GM23248 (cell line): ENCODE measurements at regions not wholly inside any gene's neighbourhood (a gene's known extent, or its start where the extent isn't known, plus 50 kb on each side); places are given as distances from the start of the nearest gene placed in this dataset.

Experiments used
- DNase-seq: peaks from one replicate; pipeline ENCODE4 v3.0.0-alpha.2; 2015
- H2AFZ ChIP-seq: fragments of 200-600 bp; sonication (generic); 2 replicates; pipeline ENCODE4 v1.6.1; 2016; ENCODE audit warnings: antibody characterized with exemption
- H3F3A ChIP-seq: fragments of 200-600 bp; sonication (generic); 2 replicates; pipeline ENCODE4 v1.6.1; 2016; ENCODE audit warnings: mild to moderate bottlenecking, antibody characterized with exemption, mixed run types; ENCODE audit not compliant: insufficient read depth
- H3K27ac ChIP-seq: fragments of 200-600 bp; sonication (generic); 2 replicates; pipeline ENCODE4 v1.5.1; 2016; ENCODE audit warnings: mild to moderate bottlenecking
- H3K27me3 ChIP-seq: fragments of 200-600 bp; sonication (generic); replicated peaks from 2 replicates; pipeline ENCODE4 v1.6.1; 2016; ENCODE audit warnings: mild to moderate bottlenecking; ENCODE audit not compliant: insufficient read depth
- H3K36me3 ChIP-seq: fragments of 200-600 bp; sonication (generic); 2 replicates; pipeline ENCODE4 v1.6.1; 2016; ENCODE audit warnings: low read depth, mild to moderate bottlenecking
- H3K4me1 ChIP-seq: fragments of 200-600 bp; sonication (generic); 2 replicates; pipeline ENCODE4 v1.6.1; 2016; ENCODE audit warnings: mild to moderate bottlenecking; ENCODE audit not compliant: insufficient read depth
- H3K4me2 ChIP-seq: fragments of 200-600 bp; sonication (generic); one replicate; pipeline ENCODE4 v1.6.1; 2016; ENCODE audit warnings: mild to moderate bottlenecking; ENCODE audit not compliant: unreplicated experiment
- H3K4me3 ChIP-seq: fragments of 200-600 bp; sonication (generic); 2 replicates; pipeline ENCODE4 v1.5.1; 2016; ENCODE audit warnings: mild to moderate bottlenecking
- H3K79me2 ChIP-seq: fragments of 200-600 bp; sonication (generic); 2 replicates; pipeline ENCODE4 v1.6.1; 2016; ENCODE audit warnings: mild to moderate bottlenecking; ENCODE audit not compliant: insufficient read depth
- H3K9ac ChIP-seq: fragments of 200-600 bp; sonication (generic); 2 replicates; pipeline ENCODE4 v1.6.1; 2016; ENCODE audit warnings: mild to moderate bottlenecking
- H3K9me2 ChIP-seq: fragments of 200-600 bp; sonication (generic); 2 replicates; pipeline ENCODE4 v1.6.1; 2016; ENCODE audit warnings: mixed run types, mild to moderate bottlenecking, moderate library complexity; ENCODE audit not compliant: insufficient read depth
- H3K9me3 ChIP-seq: fragments of 200-600 bp; sonication (generic); one replicate; pipeline ENCODE4 v1.6.1; 2017; ENCODE audit warnings: low read depth
- H4K20me1 ChIP-seq: fragments of 200-600 bp; sonication (generic); 2 replicates; pipeline ENCODE4 v1.6.0; 2016; ENCODE audit not compliant: insufficient read depth
- EZH2 ChIP-seq: fragments of 200-600 bp; sonication (generic); IDR thresholded peaks from 2 replicates; pipeline ENCODE4 v1.6.1; 2018; ENCODE audit warnings: antibody characterized with exemption, mild to moderate bottlenecking; ENCODE audit not compliant: insufficient read depth, poor library complexity, severe bottlenecking
- EZH2phosphoT487 ChIP-seq: fragments of 200-600 bp; sonication (generic); IDR thresholded peaks from 2 replicates; pipeline ENCODE4 v1.6.1; 2018; ENCODE audit warnings: antibody characterized with exemption, moderate library complexity, mild to moderate bottlenecking, low read depth; ENCODE audit not compliant: insufficient read depth
- WGBS, 2 experiments: methylation state at CpG; one replicate each; pipeline ENCODE4 v1.1.6; 2015 to 2017; ENCODE audit warnings: low lambda C conversion rate in 2 of 2, low coverage in 1 of 2; ENCODE audit errors: missing lambda C conversion rate in 2 of 2; 5-methylcytosine and 5-hydroxymethylcytosine counted together
- in situ Hi-C: fragments of 300-500 bp; cut with MboI; formaldehyde crosslinking; loops from 2 replicates; pipeline ENCODE4 v1.15.0; 2020

DNA sequence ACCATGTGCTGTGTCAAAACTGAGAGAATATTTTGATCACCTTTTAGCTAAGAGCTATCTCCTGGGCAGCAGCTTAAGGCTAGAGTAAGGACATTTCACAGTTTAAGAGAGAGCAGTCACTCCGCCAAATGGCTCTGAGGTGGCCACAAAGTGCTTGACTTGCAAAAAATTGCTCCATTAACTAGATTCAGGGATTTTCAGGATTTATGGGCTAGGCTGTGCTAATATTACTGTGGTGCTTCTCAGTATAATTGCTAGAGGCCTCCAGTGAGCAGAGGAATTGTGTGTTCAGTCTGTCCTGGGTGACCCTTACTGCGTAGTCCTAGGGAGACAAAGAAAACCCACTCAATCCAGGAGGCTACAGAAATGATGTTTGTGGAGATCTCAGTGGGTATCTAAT is 65.2 kb downstream of the PALM2AKAP2 start:
- Histone ChIP-seq H2AFZ (no peak overlapping the region), H3K9ac (no peak overlapping the region), H3K27me3 (no peaks in the 10 kb centered on the region), H3K79me2 (peaks cover 51% of the 10 kb centered on the region), H3F3A (no peaks in the 10 kb centered on the region), H4K20me1 (peaks cover 4% of the 10 kb centered on the region; the same call in 1 of the 2 replicates), H3K4me2 (no peak overlapping the region), H3K9me2 (no peaks in the 10 kb centered on the region), H3K4me3 (no peak overlapping the region), H3K4me1 (no peaks in the 10 kb centered on the region), H3K36me3 (no peaks in the 10 kb centered on the region), H3K27ac (no peak overlapping the region), H3K9me3 (no peaks in the 10 kb centered on the region)
- 97% methylated on average over 2 of the region's 2 CpGs for WGBS, 2 experiments
- in situ Hi-C loops = no loop called here
- DNase-seq = no peak
- TF ChIP-seq EZH2phosphoT487 = no peak
- no peak for TF ChIP-seq EZH2

DNA sequence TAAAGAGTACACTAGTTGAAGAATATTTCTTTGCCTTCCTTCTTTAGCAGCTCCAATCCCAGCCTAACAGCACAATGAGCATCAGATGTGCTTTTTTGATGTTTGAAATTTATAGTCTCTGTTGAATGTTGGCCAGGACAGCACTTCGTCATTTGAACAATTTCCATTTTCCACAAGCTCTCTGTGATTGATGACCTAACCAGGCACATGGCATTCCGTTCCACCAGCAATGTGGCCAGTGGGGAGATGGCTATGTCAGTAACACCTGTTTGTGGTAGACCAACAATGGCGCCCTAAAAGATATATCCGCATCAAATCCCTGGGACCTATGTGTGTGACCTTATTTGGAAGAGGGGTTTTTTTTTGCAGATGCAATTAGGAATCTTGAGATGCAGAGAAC is 66.8 kb downstream of the PALM2AKAP2 start:
- H3K9me2 ChIP-seq = no peaks in the 10 kb centered on the region
- in situ Hi-C loops = no loop called here
- no peak overlapping the region for H2AFZ ChIP-seq
- H3K9me3 ChIP-seq = no peaks in the 10 kb centered on the region
- DNase-seq = no peak
- no peak overlapping the region for H3K9ac ChIP-seq
- TF ChIP-seq EZH2 (no peak), EZH2phosphoT487 (no peak)
- no peak overlapping the region for H3K4me3 ChIP-seq
- H3K27ac ChIP-seq = no peak overlapping the region
- no peaks in the 10 kb centered on the region for H3K27me3 ChIP-seq
- no peaks in the 10 kb centered on the region for H3F3A ChIP-seq
- no peak overlapping the region for H3K4me2 ChIP-seq
- H3K4me1 ChIP-seq = no peaks in the 10 kb centered on the region
- no peaks in the 10 kb centered on the region for H3K36me3 ChIP-seq
- H3K79me2 ChIP-seq = peaks cover 63% of the 10 kb centered on the region
- H4K20me1 ChIP-seq = peaks cover 4% of the 10 kb centered on the region; the same call in 1 of the 2 replicates
- WGBS, 2 experiments = 46 to 47% methylated on average over 4 of the region's 4 CpGs

DNA sequence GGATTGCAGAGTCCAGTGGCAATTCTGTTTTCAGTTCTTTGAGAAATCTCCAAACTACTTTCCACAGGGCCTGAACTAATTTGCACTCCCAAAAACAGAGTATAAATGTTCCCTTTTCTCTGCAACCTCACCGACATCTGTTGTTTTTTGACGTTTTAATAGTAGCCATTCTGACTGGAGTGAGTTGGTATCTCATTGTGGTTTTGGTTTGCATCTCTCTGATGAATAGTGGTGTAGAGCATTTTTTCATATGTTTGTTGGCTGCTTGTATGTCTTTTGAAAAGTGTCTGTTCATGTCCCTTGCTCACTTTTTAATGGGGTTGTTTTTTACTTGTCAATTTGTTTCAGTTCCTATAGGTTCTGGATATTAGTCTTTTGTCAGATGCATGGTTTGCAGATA is 72.6 kb downstream of the PALM2AKAP2 start:
- no peak overlapping the region for H3K4me2 ChIP-seq
- H3K4me1 ChIP-seq = no peaks in the 10 kb centered on the region; the same call in 1 of the 2 replicates
- H3K9me2 ChIP-seq = no peaks in the 10 kb centered on the region
- TF ChIP-seq EZH2 = no peak
- no peak for TF ChIP-seq EZH2phosphoT487
- no peaks in the 10 kb centered on the region for H3K27me3 ChIP-seq
- no peaks in the 10 kb centered on the region for H3F3A ChIP-seq
- in situ Hi-C loops = no loop called here
- H3K9me3 ChIP-seq = no peaks in the 10 kb centered on the region
- H2AFZ ChIP-seq = no peak overlapping the region
- H4K20me1 ChIP-seq = peaks cover 5% of the 10 kb centered on the region; the same call in 1 of the 2 replicates
- H3K4me3 ChIP-seq = no peak overlapping the region
- 97 to 100% methylated on average over 2 of the region's 2 CpGs for whole genome bisulfite sequencing, 2 experiments
- no peak for DNase-seq
- peaks cover 90% of the 10 kb centered on the region for H3K79me2 ChIP-seq
- H3K9ac ChIP-seq = no peak overlapping the region
- no peak overlapping the region for H3K27ac ChIP-seq
- no peaks in the 10 kb centered on the region for H3K36me3 ChIP-seq

DNA sequence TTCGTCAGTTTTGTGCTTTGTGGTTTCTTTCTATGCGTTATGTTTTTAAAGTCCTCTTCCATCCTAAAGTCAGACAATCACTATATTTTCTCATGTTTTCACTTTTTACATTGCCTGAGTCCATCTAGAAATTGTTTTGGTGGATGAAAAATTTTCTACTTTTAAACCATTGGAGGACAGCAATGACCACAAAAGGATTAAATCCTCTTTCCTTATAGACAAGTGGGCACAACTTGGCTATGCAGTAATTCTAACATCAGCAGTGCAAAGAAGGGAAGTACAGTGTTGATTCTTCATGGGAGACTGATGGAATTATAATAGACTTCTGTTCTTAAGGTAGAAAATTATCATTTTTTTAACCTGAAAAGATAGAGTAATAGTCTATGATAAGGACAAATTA is 75.5 kb downstream of the PALM2AKAP2 start:
- WGBS, 2 experiments = 98 to 100% methylated on average over 2 of the region's 2 CpGs
- peaks cover 92% of the 10 kb centered on the region for H3K79me2 ChIP-seq
- H3K27ac ChIP-seq = no peak overlapping the region
- no peak overlapping the region for H3K4me2 ChIP-seq
- H3K9me3 ChIP-seq = no peaks in the 10 kb centered on the region
- no peak overlapping the region for H3K4me3 ChIP-seq
- no peaks in the 10 kb centered on the region for H3K27me3 ChIP-seq
- no peak for TF ChIP-seq EZH2
- in situ Hi-C loops = no loop called here
- no peaks in the 10 kb centered on the region for H3F3A ChIP-seq
- no peak overlapping the region for H3K9ac ChIP-seq
- no peaks in the 10 kb centered on the region; the same call in 1 of the 2 replicates for H3K4me1 ChIP-seq
- peaks cover 5% of the 10 kb centered on the region; the same call in 1 of the 2 replicates for H4K20me1 ChIP-seq
- no peak overlapping the region for H2AFZ ChIP-seq
- no peaks in the 10 kb centered on the region for H3K9me2 ChIP-seq
- no peaks in the 10 kb centered on the region for H3K36me3 ChIP-seq
- DNase-seq = no peak

DNA sequence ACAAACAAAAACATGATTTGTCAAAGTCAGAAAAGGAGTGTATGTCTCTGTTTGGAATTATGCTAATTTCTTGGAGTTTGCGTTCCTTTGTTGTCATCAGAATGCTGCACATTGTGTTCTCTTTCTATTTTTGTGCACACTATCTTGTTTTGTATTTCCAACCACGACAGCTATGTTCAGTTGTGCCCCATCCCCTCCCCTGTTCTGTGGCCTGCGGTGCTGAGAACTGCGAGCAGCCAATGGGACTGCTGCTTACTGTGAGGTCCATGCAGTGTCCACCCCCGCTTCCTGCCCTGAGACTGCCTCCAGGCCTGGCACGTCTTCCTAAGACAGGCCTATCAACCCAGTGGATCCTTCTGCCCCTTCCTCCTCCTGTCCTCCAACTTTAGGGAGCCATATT is 76.8 kb downstream of the PALM2AKAP2 start:
- in situ Hi-C loops = no loop called here
- Histone ChIP-seq H3K9ac (no peak overlapping the region), H3K9me2 (no peaks in the 10 kb centered on the region), H4K20me1 (peaks cover 5% of the 10 kb centered on the region; the same call in 1 of the 2 replicates), H3K4me1 (peaks cover 8% of the 10 kb centered on the region), H3K9me3 (no peaks in the 10 kb centered on the region), H3K79me2 (peaks cover 84% of the 10 kb centered on the region), H3F3A (peaks cover 3% of the 10 kb centered on the region), H3K27me3 (no peaks in the 10 kb centered on the region), H3K27ac (no peak overlapping the region), H3K4me3 (no peak overlapping the region), H3K36me3 (no peaks in the 10 kb centered on the region), H2AFZ (no peak overlapping the region; the same call in 1 of the 2 replicates), H3K4me2 (no peak overlapping the region)
- peak; percentile 11 for DNase-seq
- 56 to 63% methylated on average over 6 of the region's 6 CpGs for whole genome bisulfite sequencing, 2 experiments
- TF ChIP-seq EZH2phosphoT487 (no peak), EZH2 (no peak)
